Gastrocnemius medialis (tissue), 4 donors: ENCODE measurements at regions not wholly inside any gene's neighbourhood (a gene's known extent, or its start where the extent isn't known, plus 50 kb on each side); places are given as distances from the start of the nearest gene placed in this dataset.

Experiments
- CTCF ChIP-seq, 5 experiments: fragments of 450-650 bp in 3 of 5; fragments of 200-600 bp in 2 of 5; sonication (generic) in 2 of 5; IDR thresholded peaks in 4 of 5; conservative IDR thresholded peaks in 1 of 5; 1 replicate in 4 of 5; 2 replicates in 1 of 5; pipeline ENCODE4 v1.5.1; 2016 to 2019; ENCODE audit warnings: antibody characterized with exemption in 5 of 5, mild to moderate bottlenecking in 3 of 5, moderate library complexity in 3 of 5
- POLR2A ChIP-seq, 2 donors: fragments of 450-650 bp; IDR thresholded peaks; one replicate each; pipeline ENCODE4 v1.6.1; 2017; ENCODE audit warnings: antibody characterized with exemption in 2 of 2, mild to moderate bottlenecking in 2 of 2, moderate library complexity in 2 of 2

GRCh38 chr5:174796711-174797192 is 72.4 kb downstream of the MSX2 start:
- TF ChIP-seq CTCF (IDR thresholded peaks at IDR 0.05 in 4 of 5, conservative IDR thresholded peaks at IDR 0.05 in 1 of 5), result no peak
- no peak for TF ChIP-seq POLR2A (IDR thresholded peaks at IDR 0.05)
